Gastroesophageal sphincter (tissue), 3 donors: ENCODE measurements at regions not wholly inside any gene's neighbourhood (a gene's known extent, or its start where the extent isn't known, plus 50 kb on each side); places are given as distances from the start of the nearest gene placed in this dataset.

Source experiments
- CTCF ChIP-seq, 4 experiments: fragments of 200-600 bp in 2 of 4; fragments of 450-650 bp in 2 of 4; sonication (generic) in 1 of 4; IDR thresholded peaks; one replicate each; pipeline ENCODE4 v1.5.1; 2017 to 2019; ENCODE audit warnings: antibody characterized with exemption in 4 of 4, mild to moderate bottlenecking in 2 of 4, moderate library complexity in 2 of 4
- EP300 ChIP-seq: sonication (generic); formaldehyde crosslinking; IDR thresholded peaks from one replicate; pipeline ENCODE4 v1.6.1; 2017; ENCODE audit warnings: antibody characterized with exemption, mild to moderate bottlenecking

GRCh38 chr18:45328811-45329210, 286.5 kb upstream of the SLC14A2 start:
- TF ChIP-seq CTCF (IDR thresholded peaks at IDR 0.05) (no peak), EP300 (no peak)
